HG03025 (cell line): ENCODE measurements at regions not wholly inside any gene's neighbourhood (a gene's known extent, or its start where the extent isn't known, plus 50 kb on each side); places are given as distances from the start of the nearest gene placed in this dataset.

Experiments
- ATAC-seq: cut with Tn5 transposase; IDR thresholded peaks from one replicate; pipeline ENCODE4 v1.9.1; 2021; ENCODE audit warnings: mild to moderate bottlenecking, moderate library complexity; ENCODE audit not compliant: unreplicated experiment, low FRiP score

GRCh38 chr20:40738976-40739375 is 49.9 kb upstream of the MAFB start:
- ATAC-seq = no peak

- ATAC-seq = no peak
These were observed 50.8 kb upstream of the MAFB start for GRCh38 chr20:40739841-40740240.

- no peak for ATAC-seq
These were observed 52.6 kb upstream of the MAFB start for GRCh38 chr20:40741507-40742106.

- ATAC-seq = no peak
These were observed 54.2 kb upstream of the MAFB start for GRCh38 chr20:40743141-40743775.

- ATAC-seq = no peak
These were observed 55.2 kb upstream of the MAFB start for GRCh38 chr20:40744072-40744817.

- no peak for ATAC-seq
These were observed 55.8 kb upstream of the MAFB start for GRCh38 chr20:40744818-40745175.

GRCh38 chr20:40746251-40746650 is 57.2 kb upstream of the MAFB start:
- no peak for ATAC-seq

GRCh38 chr20:40748182-40748581 is 59.1 kb upstream of the MAFB start:
- ATAC-seq = no peak

- no peak for ATAC-seq
These were observed 61.0 kb upstream of the MAFB start for GRCh38 chr20:40749985-40750506.

GRCh38 chr20:40750541-40751035 is 61.6 kb upstream of the MAFB start:
- no peak for ATAC-seq

GRCh38 chr20:40753472-40753871 is 64.4 kb upstream of the MAFB start:
- ATAC-seq = no peak

GRCh38 chr20:40754339-40754943 is 65.4 kb upstream of the MAFB start:
- no peak for ATAC-seq

- no peak for ATAC-seq
These were observed 68.1 kb upstream of the MAFB start for GRCh38 chr20:40757087-40757486.

- ATAC-seq = no peak
These were observed 69.8 kb upstream of the MAFB start for GRCh38 chr20:40758790-40759189.

GRCh38 chr20:40760399-40760798 is 71.4 kb upstream of the MAFB start:
- ATAC-seq = no peak

- ATAC-seq = no peak
These were observed 74.7 kb upstream of the MAFB start for GRCh38 chr20:40763646-40764295.

GRCh38 chr20:40765814-40766480 is 76.9 kb upstream of the MAFB start:
- ATAC-seq = no peak

GRCh38 chr20:40766790-40767614 is 78.0 kb upstream of the MAFB start:
- no peak for ATAC-seq

GRCh38 chr20:40767615-40767924 is 78.5 kb upstream of the MAFB start:
- ATAC-seq = no peak
